Activated T-cell treated with anti-CD3 and anti-CD28 coated beads, Interleukin-2, amount 50 U/mL, for 4 hours (primary cell): ENCODE measurements at regions not wholly inside any gene's neighbourhood (a gene's known extent, or its start where the extent isn't known, plus 50 kb on each side); places are given as distances from the start of the nearest gene placed in this dataset.
"Not testable (repeated sequence)": the region's sequence is repeated elsewhere in the genome, so short reads cannot be mapped to it uniquely, and the experiment has no call there.

Experiments
- ATAC-seq, 2 donors: fragments of 200-7000 bp; cut with Tn5 transposase; one replicate each; pipeline ENCODE4 v1.10.0; 2021
- DNase-seq: peaks from one replicate; pipeline ENCODE4 v3.0.0-alpha.2; 2020
- H3K27me3 Mint-ChIP-seq: one replicate; pipeline ENCODE4 v1.8.0; 2021; ENCODE audit warnings: low read depth, mixed read lengths
- H3K36me3 Mint-ChIP-seq: one replicate; pipeline ENCODE4 v1.8.0; 2022; ENCODE audit warnings: mixed read lengths; ENCODE audit not compliant: insufficient read depth
- H3K4me1 Mint-ChIP-seq: one replicate; pipeline ENCODE4 v1.8.0; 2021; ENCODE audit warnings: low read depth, mixed read lengths
- H3K4me3 Mint-ChIP-seq: one replicate; pipeline ENCODE4 v1.8.0; 2021; ENCODE audit warnings: mild to moderate bottlenecking, moderate library complexity, mixed read lengths
- H3K9me3 Mint-ChIP-seq: one replicate; pipeline ENCODE4 v1.8.0; 2021; ENCODE audit warnings: mixed read lengths

DNA sequence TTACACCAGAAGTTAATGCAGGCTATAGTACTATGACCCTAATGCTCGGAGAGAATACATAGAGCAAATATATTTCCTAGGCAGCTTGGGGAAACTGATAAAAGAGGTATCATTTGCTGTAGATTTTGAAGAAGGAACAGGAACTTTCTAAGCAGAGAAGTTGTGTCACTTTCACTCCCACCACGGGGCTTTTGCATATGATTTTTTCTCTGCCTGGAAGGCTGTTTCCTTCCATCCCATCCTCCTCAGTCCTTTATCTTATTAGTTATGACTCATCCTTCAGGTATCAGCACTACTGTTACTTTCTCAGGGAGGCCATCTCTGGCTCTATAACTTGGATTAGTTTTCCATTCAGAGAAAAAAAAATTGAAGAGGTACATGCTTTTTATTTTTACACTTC lies 2006.1 kb upstream of the WWC1 start:
- ATAC-seq (no peak), DNase-seq (no peak)
- Mint-ChIP-seq H3K27me3 (no peaks in the 10 kb centered on the region), H3K9me3 (peaks cover 6% of the 10 kb centered on the region), H3K36me3 (no peaks in the 10 kb centered on the region), H3K4me1 (no peaks in the 10 kb centered on the region), H3K4me3 (no peak overlapping the region)

DNA sequence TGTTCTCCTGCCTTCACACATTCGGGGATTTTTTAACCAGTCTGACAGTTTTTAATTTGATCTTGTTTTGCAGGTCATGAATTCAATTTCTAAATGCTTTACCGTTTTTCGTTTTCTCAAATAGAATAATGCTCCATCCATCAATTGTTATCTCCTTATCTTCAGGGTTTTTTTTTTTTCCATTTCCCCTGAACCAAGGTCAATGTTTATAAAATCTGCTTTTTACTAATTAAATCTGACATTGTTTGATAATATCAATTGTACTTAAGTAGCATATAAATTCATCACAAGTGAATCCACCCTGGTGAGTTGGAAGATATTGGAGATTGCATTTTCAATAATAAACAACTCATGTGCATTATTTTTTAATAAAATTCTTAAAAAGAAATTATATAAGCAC lies 2004.6 kb upstream of the WWC1 start:
- ATAC-seq = no peak
- Mint-ChIP-seq H3K27me3 (no peaks in the 10 kb centered on the region), H3K9me3 (peaks cover 12% of the 10 kb centered on the region), H3K36me3 (peaks cover 1% of the 10 kb centered on the region), H3K4me3 (no peak overlapping the region), H3K4me1 (no peaks in the 10 kb centered on the region)
- DNase-seq = no peak

DNA sequence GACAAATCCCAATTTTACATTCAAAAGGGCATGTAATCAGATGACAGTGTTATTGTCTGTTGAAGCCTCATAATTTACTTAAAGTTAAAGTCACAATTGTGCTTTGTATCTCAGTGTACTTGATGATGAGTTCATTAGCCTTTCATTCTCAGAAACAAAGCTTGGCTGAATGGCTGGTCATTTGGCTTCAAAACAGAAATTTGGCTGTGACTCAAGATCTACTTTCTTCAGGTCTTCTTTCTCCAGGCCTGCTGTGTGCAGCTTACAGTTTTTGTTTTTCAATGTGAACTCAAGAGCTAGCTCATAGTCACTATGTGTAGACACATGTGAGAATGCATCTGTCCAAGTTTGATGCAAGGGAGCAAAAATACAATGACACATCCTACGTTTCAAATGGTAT lies 2003.6 kb upstream of the WWC1 start:
- H3K4me1 Mint-ChIP-seq = no peaks in the 10 kb centered on the region
- peaks cover 1% of the 10 kb centered on the region for H3K36me3 Mint-ChIP-seq
- H3K4me3 Mint-ChIP-seq = no peak overlapping the region
- ATAC-seq (no peak), DNase-seq (no peak)
- H3K27me3 Mint-ChIP-seq = no peaks in the 10 kb centered on the region
- H3K9me3 Mint-ChIP-seq = peaks cover 12% of the 10 kb centered on the region

- H3K27me3 Mint-ChIP-seq, H3K4me3 Mint-ChIP-seq, ATAC-seq, H3K9me3 Mint-ChIP-seq, DNase-seq, H3K36me3 Mint-ChIP-seq, H3K4me1 Mint-ChIP-seq: not testable (repeated sequence)
Measured at GRCh38 chr5:166291800-166292199, 1999.6 kb upstream of the WWC1 start.

DNA sequence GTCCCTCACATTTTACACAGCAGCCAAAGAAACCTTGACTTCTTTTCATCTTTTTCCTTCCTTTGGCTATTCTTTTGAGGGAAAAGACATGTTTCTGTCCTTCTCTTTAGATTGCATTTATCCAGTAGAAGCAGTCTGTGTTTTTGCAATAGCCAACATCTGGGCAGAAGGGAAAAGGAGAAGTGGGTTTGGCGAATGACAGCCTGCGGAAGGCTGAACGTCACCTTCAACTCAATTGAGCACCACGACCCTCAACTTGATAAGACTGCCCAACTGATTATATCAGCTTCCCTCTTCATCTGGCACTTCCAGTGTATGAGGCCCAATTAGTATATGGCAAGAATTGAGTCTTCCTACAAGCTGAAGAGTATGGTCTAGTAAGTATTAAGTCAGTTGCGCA lies 1997.6 kb upstream of the WWC1 start:
- DNase-seq = no peak
- H3K27me3 Mint-ChIP-seq = no peaks in the 10 kb centered on the region
- no peak for ATAC-seq
- H3K4me3 Mint-ChIP-seq = no peak overlapping the region
- H3K4me1 Mint-ChIP-seq = no peaks in the 10 kb centered on the region
- H3K36me3 Mint-ChIP-seq = peaks cover 1% of the 10 kb centered on the region
- peaks cover 11% of the 10 kb centered on the region for H3K9me3 Mint-ChIP-seq

GRCh38 chr5:166302166-166302565 lies 1989.3 kb upstream of the WWC1 start:
- H3K9me3 Mint-ChIP-seq = peaks cover 12% of the 10 kb centered on the region
- H3K4me3 Mint-ChIP-seq = no peak overlapping the region
- H3K27me3 Mint-ChIP-seq = no peaks in the 10 kb centered on the region
- no peak for ATAC-seq
- DNase-seq = no peak
- H3K36me3 Mint-ChIP-seq = no peaks in the 10 kb centered on the region
- no peaks in the 10 kb centered on the region for H3K4me1 Mint-ChIP-seq

- Mint-ChIP-seq H3K27me3 (no peaks in the 10 kb centered on the region), H3K9me3 (peaks cover 10% of the 10 kb centered on the region), H3K4me3 (no peak overlapping the region), H3K36me3 (no peaks in the 10 kb centered on the region), H3K4me1 (no peaks in the 10 kb centered on the region)
- DNase-seq (no peak), ATAC-seq (no peak)
Measured at GRCh38 chr5:166317425-166317824, 1974.0 kb upstream of the WWC1 start.

- Mint-ChIP-seq H3K36me3 (no peaks in the 10 kb centered on the region), H3K27me3 (no peaks in the 10 kb centered on the region), H3K4me3 (no peak overlapping the region), H3K9me3 (peaks cover 12% of the 10 kb centered on the region), H3K4me1 (no peaks in the 10 kb centered on the region)
- ATAC-seq (no peak), DNase-seq (no peak)
Measured at GRCh38 chr5:166320920-166321480, 1970.4 kb upstream of the WWC1 start.

DNA sequence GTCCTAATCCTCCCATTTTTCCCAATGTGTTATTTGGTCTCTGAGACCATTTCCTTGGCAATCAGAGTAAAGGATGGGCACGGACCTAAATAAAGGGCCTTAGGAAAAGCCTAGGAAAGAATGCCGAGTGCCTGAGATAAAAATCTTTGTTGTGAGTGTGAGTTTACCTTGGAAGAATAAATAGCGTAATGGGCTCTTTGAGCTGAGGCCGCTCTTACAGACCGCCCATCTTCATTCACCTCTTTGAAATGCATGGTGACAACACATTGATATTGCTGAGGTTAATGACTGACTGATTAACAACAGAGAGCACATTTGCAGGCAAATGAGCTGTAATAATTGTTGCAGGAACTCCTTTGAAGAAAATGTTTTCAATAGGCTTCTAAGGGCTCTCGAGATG lies 1967.1 kb upstream of the WWC1 start:
- peaks cover 8% of the 10 kb centered on the region for H3K9me3 Mint-ChIP-seq
- H3K36me3 Mint-ChIP-seq = no peaks in the 10 kb centered on the region
- no peak for ATAC-seq
- H3K27me3 Mint-ChIP-seq = no peaks in the 10 kb centered on the region
- H3K4me1 Mint-ChIP-seq = no peaks in the 10 kb centered on the region
- no peak for DNase-seq
- H3K4me3 Mint-ChIP-seq = no peak overlapping the region

GRCh38 chr5:166329149-166329800 lies 1962.2 kb upstream of the WWC1 start:
- no peak for DNase-seq
- H3K4me1 Mint-ChIP-seq = no peaks in the 10 kb centered on the region
- H3K9me3 Mint-ChIP-seq = peaks cover 13% of the 10 kb centered on the region
- no peak overlapping the region for H3K4me3 Mint-ChIP-seq
- H3K27me3 Mint-ChIP-seq = no peaks in the 10 kb centered on the region
- no peak for ATAC-seq
- H3K36me3 Mint-ChIP-seq = no peaks in the 10 kb centered on the region

DNA sequence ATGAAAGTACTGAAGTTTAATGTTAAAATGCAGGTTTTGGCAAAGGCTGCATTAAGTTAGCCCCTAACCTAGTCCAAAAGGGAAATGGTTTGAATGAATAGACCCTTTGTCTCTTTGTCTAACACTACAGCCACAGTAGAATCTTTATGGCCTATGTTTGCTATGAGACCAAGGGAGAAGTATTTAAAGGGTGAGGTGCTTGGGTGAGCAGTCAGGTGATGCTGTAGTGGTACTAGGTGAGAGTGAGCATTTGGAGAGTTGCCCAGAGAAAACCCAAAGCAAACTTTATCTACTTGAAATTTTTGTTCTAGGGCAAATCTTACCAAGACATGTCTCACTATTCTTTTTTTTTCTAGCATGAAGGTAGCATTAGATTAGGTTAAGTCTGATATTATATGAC lies 1961.4 kb upstream of the WWC1 start:
- H3K27me3 Mint-ChIP-seq = no peaks in the 10 kb centered on the region
- no peak overlapping the region for H3K4me3 Mint-ChIP-seq
- ATAC-seq = no peak
- no peaks in the 10 kb centered on the region for H3K4me1 Mint-ChIP-seq
- H3K36me3 Mint-ChIP-seq = no peaks in the 10 kb centered on the region
- H3K9me3 Mint-ChIP-seq = peaks cover 9% of the 10 kb centered on the region
- DNase-seq = no peak

DNA sequence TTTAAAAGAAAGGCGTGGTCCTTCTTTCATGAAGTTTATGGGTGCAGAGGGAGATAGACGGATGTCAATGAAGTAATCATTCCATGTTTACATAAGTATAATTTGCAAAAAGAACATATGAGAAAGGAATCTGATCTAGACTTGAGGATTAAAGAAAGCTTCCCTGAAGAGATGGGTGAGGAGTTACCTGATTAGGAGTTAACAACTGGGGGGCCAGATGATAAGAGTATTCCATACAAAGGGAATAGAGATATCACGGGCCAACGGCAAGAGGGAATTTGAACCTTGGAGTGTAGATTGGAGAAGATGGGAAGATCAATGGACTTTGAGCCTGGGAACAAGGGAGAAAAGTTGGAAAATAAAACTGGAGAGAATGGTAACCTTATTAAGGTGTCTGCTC lies 1959.9 kb upstream of the WWC1 start:
- H3K4me3 Mint-ChIP-seq = no peak overlapping the region
- peaks cover 14% of the 10 kb centered on the region for H3K9me3 Mint-ChIP-seq
- no peaks in the 10 kb centered on the region for H3K36me3 Mint-ChIP-seq
- no peaks in the 10 kb centered on the region for H3K4me1 Mint-ChIP-seq
- ATAC-seq (no peak), DNase-seq (no peak)
- no peaks in the 10 kb centered on the region for H3K27me3 Mint-ChIP-seq

DNA sequence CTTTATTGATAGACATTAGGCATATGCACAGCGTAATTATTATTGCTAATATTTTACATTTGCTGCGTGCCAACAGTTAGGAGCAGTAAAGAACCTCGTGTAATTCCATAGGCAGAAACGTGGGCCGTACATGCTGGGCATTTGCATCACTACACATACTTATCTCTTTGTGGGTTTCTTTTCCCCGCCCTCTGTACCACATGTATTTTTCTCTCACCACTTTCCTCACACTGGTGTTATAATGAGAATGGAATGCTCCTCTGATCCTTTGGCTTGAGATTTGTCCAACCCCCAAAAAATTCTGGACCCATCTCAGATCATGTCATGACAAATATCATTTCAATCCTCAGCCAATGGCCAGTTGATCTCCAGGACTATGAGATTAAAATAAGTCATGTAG lies 1952.6 kb upstream of the WWC1 start:
- no peaks in the 10 kb centered on the region for H3K4me1 Mint-ChIP-seq
- H3K36me3 Mint-ChIP-seq = no peaks in the 10 kb centered on the region
- H3K4me3 Mint-ChIP-seq = no peak overlapping the region
- peaks cover 39% of the 10 kb centered on the region for H3K9me3 Mint-ChIP-seq
- DNase-seq = no peak
- ATAC-seq = no peak
- no peaks in the 10 kb centered on the region for H3K27me3 Mint-ChIP-seq

- Mint-ChIP-seq H3K9me3 (peaks cover 38% of the 10 kb centered on the region), H3K36me3 (no peaks in the 10 kb centered on the region), H3K4me3 (no peak overlapping the region), H3K27me3 (no peaks in the 10 kb centered on the region), H3K4me1 (no peaks in the 10 kb centered on the region)
- no peak for ATAC-seq
- no peak for DNase-seq
Measured at GRCh38 chr5:166340039-166340438, 1951.4 kb upstream of the WWC1 start.

DNA sequence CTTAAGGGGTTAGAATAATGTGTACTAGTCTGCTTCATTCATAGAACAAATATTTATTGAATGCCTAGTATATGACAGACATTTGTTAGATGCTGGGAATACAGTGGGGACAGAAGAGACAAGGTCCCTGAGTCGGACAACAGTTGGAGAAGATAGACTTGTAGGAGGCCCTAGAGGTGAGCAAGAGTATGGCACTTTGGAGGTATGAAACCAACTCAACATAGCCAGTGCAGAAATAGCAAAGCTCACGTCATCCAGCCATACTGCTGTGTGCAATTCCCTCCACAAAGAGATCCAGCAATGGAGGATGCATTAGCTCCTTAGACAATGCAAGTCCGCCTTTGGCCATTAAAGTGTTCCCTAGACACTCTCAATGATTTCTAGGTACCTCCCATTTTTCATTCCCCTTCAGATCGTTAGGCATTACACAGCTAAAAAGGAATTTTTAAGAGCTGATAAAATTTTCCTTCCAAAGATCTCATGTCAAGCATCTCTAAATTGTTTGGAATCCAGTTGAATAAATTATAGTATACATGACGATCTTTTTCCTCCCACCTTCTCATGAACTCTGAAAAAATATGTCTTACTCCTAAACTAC lies 1949.6 kb upstream of the WWC1 start:
- Mint-ChIP-seq H3K36me3 (no peaks in the 10 kb centered on the region), H3K4me1 (no peaks in the 10 kb centered on the region), H3K9me3 (peaks cover 34% of the 10 kb centered on the region), H3K4me3 (no peak overlapping the region), H3K27me3 (no peaks in the 10 kb centered on the region)
- ATAC-seq (no peak), DNase-seq (no peak)
